ENCODE measurements at regions not wholly inside any gene's neighbourhood (a gene's known extent, or its start where the extent isn't known, plus 50 kb on each side); places are given as distances from the start of the nearest gene placed in this dataset.

GRCh38 chrX:124529786-124530185 lies 183.4 kb downstream of the SH2D1A start:
- DNase-seq: no peak

DNA sequence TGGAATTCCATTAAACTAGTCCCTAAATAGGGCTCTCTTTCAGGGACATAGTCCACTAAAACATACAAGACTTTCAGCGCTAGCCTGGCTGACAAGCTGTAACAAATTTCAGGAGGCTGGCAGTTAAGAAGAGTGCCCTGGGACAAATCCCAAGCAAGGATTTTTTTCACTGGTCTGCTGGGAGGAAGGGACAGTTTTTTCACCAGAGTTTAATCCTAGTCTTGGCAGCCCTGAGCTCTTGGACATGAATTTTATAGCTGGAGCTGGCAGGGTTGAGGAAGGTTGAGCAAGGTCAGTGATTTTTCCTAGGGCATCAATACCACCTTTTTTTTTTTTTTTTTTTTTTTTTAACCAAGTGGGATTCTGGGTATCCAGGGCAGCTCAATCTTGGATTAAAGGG lies 184.4 kb downstream of the SH2D1A start:
- DNase-seq: no peak

- no peak for DNase-seq
Measured at GRCh38 chrX:124534536-124534935, 188.2 kb downstream of the SH2D1A start.

GRCh38 chrX:124540474-124540873 lies 194.1 kb downstream of the SH2D1A start:
- DNase-seq: no peak

GRCh38 chrX:124548571-124548970 lies 202.2 kb downstream of the SH2D1A start:
- no peak for DNase-seq

GRCh38 chrX:124555036-124555595 lies 208.8 kb downstream of the SH2D1A start:
- no peak for DNase-seq

DNA sequence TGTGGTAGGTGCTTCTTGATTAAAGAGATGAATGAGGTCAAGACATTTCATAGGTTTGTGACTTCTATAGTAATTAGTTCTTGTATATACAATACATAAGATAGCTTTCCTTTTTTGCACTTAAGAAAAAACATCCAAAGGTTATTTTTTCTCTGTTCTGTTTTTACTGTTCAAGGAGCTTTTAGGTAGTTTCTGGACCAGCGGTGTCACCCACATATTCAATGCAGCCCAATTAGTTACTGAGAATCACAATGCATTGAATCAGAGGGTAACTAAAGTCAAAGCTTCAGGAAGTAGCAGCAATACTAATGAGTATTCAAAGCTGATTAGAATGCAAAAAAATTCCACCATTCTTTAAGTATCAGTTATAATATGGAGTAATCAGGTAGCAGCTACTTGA lies 211.6 kb downstream of the SH2D1A start:
- DNase-seq: no peak

GRCh38 chrX:124573468-124573867 lies 227.1 kb downstream of the SH2D1A start:
- no peak for DNase-seq

- DNase-seq: no peak
Measured at GRCh38 chrX:124592744-124593143, 246.4 kb downstream of the SH2D1A start.

DNA sequence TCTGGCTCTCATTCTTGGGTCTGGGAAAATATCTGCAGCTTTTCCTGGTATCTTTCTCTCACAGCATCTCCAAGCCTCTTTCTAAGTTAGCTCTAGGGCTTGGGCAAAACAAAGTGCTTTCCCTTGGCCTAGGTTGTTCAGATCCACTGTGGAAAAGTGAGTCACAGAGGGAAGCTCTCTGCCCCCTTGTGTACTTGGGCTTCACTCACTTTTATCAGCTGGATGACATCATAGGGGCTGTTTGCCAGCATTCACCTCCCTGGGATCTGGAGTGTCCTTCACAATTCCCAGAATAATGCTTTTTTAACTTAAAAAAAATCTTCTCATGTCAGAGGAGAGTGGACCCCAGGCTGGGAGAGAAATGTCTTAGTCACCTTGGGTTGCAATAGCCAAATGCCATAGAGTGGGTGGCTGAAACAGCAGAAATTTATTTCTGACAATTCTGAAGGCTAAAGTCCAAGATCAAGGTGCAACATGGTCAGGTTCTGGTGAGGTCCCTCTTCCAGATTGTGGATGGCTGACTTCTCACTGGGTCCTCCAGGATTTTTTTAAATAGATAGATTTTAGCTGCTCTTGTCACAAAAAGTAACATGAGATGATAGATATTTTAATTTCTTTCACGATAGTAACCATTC lies 247.8 kb downstream of the SH2D1A start:
- no peak for DNase-seq

- no peak for DNase-seq
Measured at GRCh38 chrX:124605511-124605910, 259.1 kb downstream of the SH2D1A start.

- no peak for DNase-seq
Measured at GRCh38 chrX:124606724-124607123, 260.4 kb downstream of the SH2D1A start.

DNA sequence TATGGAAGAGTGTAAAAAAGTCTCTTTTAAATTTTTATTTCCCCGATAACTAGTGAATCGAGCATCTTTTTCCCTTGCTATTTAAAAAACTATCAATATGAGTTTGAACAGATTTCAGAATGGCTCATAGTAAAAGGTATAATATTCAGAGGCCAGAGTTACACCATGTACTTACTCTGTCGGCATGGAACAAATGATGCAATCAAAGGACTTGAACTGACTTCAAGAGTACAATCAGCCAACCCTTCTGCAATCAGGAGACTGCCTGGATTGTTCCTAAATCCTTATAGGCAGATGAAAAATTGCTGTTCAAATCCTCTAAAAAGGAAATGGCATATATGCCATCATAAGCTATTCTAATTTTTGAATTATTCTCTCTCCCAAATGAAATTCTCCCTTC lies 273.3 kb downstream of the SH2D1A start:
- no peak for DNase-seq

DNA sequence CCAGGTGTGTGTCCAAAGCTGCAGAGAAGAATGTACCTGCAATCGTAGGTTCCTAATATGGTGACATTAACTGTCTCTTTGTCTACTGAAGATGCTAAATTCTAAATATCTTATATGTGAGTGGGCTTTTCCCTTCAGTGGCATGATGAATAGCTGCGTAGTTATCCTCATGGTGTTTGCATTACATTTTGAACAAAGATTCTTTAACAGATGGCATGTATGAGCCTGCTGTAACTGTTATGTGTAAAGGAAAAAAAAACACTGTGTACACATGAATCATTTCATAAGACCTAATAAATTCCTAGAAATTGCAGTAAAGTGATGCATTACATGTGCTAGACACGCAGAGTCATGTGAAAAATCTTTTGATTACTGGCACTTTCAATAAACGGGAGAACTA lies 288.0 kb downstream of the SH2D1A start:
- no peak for DNase-seq

DNA sequence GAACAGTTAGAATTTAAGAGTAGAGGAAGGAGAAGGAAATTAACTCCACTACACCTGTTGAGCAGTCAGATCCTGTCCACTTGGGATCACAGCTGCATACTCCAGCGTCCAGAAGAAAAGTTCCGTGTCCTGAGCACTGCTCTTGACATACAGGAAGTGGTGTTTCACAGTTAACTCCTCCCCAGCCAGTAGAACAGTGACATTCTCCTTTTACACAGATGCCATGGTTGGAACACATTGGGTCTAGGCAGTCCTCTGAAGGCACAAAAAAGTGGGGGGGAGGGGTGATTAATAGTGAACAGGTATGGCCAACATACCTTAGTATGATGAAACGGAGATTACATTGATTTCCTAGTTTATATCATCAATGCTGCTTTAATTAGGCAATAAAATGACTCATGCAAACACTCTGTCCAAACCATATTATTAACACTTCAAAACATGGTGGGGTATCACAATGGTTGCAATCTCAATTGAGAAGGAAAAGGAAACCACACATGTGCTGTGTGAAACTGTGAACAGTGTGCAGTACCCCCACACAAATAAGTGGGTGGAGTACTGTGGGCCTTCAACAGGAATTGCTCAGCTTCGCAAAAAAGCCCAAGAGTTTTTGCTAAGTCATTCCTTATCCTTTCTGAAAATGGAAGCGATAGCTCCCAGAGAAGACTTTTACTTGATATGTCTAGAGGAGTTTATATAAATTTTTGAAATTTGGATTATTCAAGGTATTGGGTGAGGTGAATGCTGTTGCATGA lies 295.6 kb downstream of the SH2D1A start:
- DNase-seq: no peak

DNA sequence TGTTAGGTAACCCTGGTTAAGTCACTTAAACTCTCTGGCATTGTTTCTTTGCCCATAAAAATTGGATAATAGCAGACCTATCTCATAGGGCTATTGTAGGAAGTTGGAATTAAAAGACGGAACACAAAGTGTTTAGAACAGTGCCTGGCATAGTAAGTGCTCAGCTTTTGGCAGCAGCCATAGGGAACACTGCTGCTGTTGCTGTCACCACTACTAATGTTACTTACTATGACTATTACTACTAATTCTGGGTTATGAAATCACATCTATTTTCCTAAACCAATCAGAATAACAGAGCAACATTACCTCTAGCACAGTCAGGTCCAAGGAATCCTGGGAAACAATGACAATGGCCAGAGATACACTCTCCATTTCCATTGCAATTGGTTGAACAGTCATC lies 300.0 kb downstream of the SH2D1A start:
- DNase-seq: no peak

DNA sequence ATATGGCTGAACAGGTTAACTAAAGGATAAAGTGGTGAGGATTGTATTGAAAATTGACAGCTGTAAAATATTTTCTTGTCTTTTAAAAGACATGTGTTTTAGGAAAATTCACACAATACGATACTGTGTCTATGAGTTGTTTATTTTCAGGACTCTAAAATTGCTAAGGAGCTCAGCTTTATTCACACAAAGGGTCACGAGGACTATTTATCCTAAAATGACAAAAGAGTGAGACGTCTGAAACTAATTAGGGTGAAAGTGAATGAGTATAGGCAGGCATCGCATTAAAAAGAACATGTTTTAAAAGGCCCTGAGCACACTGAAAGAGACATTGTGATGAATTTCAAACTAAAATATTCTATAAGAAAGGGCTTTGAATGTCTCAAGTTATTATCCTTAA lies 304.7 kb downstream of the SH2D1A start:
- no peak for DNase-seq

GRCh38 chrX:124665621-124666400 lies 319.4 kb downstream of the SH2D1A start:
- DNase-seq: no peak

GRCh38 chrX:124679199-124679598 lies 332.8 kb downstream of the SH2D1A start:
- no peak for DNase-seq

DNA sequence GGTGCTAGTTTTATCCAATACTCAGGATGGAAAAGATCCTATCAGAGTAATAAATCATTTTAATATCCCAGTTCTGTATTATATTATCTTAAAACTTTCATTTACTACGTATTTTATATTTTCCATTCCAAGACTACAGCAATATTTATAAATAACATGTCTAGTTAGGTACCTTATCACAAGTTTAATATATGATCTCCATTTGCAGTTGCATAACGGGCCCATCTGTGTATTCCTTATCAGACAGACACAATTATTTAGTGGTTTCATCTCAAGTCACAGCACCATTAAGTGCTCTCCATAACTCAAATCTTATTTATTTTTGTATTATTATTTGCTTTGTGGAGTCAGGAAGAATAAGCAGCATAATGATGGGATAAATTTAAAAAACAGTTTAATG lies 333.9 kb downstream of the SH2D1A start:
- DNase-seq: no peak

DNA sequence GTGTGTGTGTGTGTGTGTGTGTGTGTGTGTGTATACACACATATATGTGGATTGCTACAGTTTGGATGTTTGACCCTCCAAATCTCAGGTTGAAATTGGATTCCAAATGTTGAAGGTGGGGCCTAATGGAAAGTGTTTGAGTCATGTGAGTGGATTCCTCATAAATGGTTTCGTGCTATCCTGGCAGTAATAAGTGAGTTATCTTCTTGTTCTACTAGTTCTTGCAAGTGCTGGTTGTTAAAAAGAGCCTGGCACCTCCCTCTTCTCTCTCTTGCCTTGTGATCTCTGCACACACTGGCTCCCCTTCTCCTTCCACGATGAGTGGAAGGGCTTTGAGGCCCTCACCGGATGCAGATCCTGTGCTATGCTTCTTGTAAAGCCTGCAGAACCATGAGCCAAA lies 344.1 kb downstream of the SH2D1A start:
- no peak for DNase-seq

DNA sequence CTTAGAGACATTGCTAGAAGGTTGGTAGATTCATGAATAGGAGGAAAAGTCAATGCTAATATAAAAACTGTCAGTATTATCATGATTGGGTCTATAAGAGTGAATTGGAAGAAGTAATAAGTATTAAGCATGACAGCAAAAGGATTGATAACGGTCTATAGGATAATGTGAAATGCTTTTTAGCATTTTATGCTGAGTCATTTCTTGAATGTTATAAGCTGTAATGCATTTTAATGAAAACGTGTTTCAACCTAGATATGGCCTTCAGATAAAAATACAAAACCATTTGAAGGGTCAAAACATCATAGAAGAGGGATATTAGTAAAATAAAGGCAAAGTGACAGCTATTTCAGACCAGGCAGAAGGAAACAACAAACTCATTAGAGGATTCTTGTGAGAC lies 353.5 kb downstream of the SH2D1A start:
- no peak for DNase-seq

- no peak for DNase-seq
Measured at GRCh38 chrX:124717537-124717936, 371.2 kb downstream of the SH2D1A start.

DNA sequence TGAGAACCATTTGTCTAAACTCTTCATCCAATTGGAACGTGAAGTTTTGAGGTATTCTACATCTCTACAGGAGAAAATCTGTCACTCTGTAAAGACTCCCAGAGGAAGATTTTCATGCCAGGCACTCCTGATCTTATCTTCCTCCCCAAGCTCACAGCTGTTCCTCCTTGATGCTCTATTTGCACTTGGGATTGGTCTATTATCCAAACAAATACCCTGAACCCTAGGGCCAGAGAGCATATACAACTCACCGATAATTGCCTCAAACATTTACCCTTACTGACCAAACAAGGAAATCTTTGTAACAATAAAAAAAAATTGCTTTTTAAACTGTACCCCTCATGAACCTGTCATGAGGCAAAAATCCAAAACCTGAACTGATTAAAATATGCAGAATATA lies 372.7 kb downstream of the SH2D1A start:
- no peak for DNase-seq
